SU-DHL-6 (cell line): ENCODE measurements at regions not wholly inside any gene's neighbourhood (a gene's known extent, or its start where the extent isn't known, plus 50 kb on each side); places are given as distances from the start of the nearest gene placed in this dataset.

Experiments
- H2AFZ ChIP-seq: fragments of 200-600 bp; sonication (generic); 2 replicates; pipeline ENCODE4 v1.6.1; 2014; ENCODE audit warnings: low read depth, mild to moderate bottlenecking, moderate library complexity, mixed read lengths, antibody characterized with exemption, low read length; ENCODE audit not compliant: severe bottlenecking
- H3F3A ChIP-seq: fragments of 200-600 bp; shearing (Covaris generic); 2 replicates; pipeline ENCODE4 v1.6.0; 2016; ENCODE audit warnings: antibody characterized with exemption, mild to moderate bottlenecking; ENCODE audit not compliant: insufficient read depth
- H3K27ac ChIP-seq: fragments of 200-600 bp; sonication (generic); 2 replicates; pipeline ENCODE4 v1.5.1; 2016; ENCODE audit warnings: low read depth, mild to moderate bottlenecking, low read length, moderate library complexity, mixed read lengths
- H3K27me3 ChIP-seq: fragments of 200-600 bp; sonication (generic), shearing (Covaris generic); 2 replicates; pipeline ENCODE4 v1.6.0; 2014; ENCODE audit warnings: mild to moderate bottlenecking, low read length
- H3K36me3 ChIP-seq: fragments of 200-600 bp; sonication (generic); 2 replicates; pipeline ENCODE4 v1.6.1; 2014; ENCODE audit warnings: mild to moderate bottlenecking, low read length, mixed read lengths
- H3K4me2 ChIP-seq: fragments of 300-600, 200-600 bp; shearing (Covaris generic), sonication (generic); 2 replicates; pipeline ENCODE4 v1.6.0; 2014; ENCODE audit warnings: low read length, low read depth, mild to moderate bottlenecking; ENCODE audit not compliant: poor library complexity, severe bottlenecking
- H3K4me3 ChIP-seq: fragments of 200-600 bp; sonication (generic); 2 replicates; pipeline ENCODE4 v1.5.1; 2014; ENCODE audit warnings: antibody characterized with exemption, low read length, mild to moderate bottlenecking, mixed read lengths; ENCODE audit not compliant: insufficient read depth, poor library complexity, severe bottlenecking
- H3K79me2 ChIP-seq: fragments of 200-600 bp; sonication (generic); 2 replicates; pipeline ENCODE4 v1.6.1; 2014; ENCODE audit warnings: mild to moderate bottlenecking, low read length, moderate library complexity; ENCODE audit not compliant: insufficient read depth
- H3K9ac ChIP-seq: fragments of 200-600 bp; sonication (generic); 2 replicates; pipeline ENCODE4 v1.7.0; 2014; ENCODE audit warnings: mild to moderate bottlenecking, low read length
- H3K9me2 ChIP-seq: fragments of 200-600 bp; sonication (generic); replicated peaks from 2 replicates; pipeline ENCODE4 v1.6.1; 2014; ENCODE audit warnings: low read length; ENCODE audit not compliant: insufficient read depth
- H3K9me3 ChIP-seq: fragments of 200-600 bp; sonication (generic); 2 replicates; pipeline ENCODE4 v1.6.1; 2014; ENCODE audit warnings: low read length, mixed read lengths; ENCODE audit not compliant: insufficient read depth
- H4K20me1 ChIP-seq: fragments of 200-600 bp; sonication (generic); 2 replicates; pipeline ENCODE4 v1.6.1; 2014; ENCODE audit warnings: low read depth, mild to moderate bottlenecking, antibody characterized with exemption, low read length, moderate library complexity, mixed read lengths
- EZH2phosphoT487 ChIP-seq: fragments of 200-600 bp; sonication (generic), shearing (Covaris generic); conservative IDR thresholded peaks from 2 replicates; pipeline ENCODE4 v1.6.1; 2018; ENCODE audit warnings: mild to moderate bottlenecking, antibody characterized with exemption, low read length, moderate library complexity, mixed read lengths
- TF ChIP-seq, protein P1 (sequence below): fragments of 200-600 bp; sonication (generic); IDR thresholded peaks from one replicate; pipeline ENCODE4 v1.5.1; 2017; ENCODE audit warnings: antibody characterized with exemption, mild to moderate bottlenecking, low read length, moderate library complexity; ENCODE audit not compliant: insufficient read depth, poor library complexity, severe bottlenecking

DNA sequence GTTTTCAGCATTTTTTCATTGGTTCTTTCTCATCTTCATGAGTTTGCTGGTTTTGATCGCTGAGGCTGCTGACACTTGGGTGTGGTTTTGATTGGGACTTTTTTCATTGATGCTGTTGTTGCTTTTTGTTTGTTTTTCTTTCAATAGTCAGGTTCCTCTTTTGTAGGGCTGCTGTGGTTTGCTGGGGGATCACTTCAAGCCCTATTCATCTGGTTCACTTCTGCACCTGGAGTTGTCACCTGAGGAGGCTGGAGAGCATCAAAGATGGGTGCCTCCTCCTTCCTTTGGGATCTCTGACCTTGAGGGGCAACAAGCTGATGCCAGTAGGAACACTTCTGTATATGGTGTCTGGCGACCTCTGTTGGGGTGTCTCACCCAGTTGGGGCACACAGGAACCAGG, 1279.9 kb upstream of the TMPRSS15 start:
- Histone ChIP-seq H2AFZ (no peak overlapping the region), H3K4me2 (no peak overlapping the region)
- TF ChIP-seq, protein P1, sequence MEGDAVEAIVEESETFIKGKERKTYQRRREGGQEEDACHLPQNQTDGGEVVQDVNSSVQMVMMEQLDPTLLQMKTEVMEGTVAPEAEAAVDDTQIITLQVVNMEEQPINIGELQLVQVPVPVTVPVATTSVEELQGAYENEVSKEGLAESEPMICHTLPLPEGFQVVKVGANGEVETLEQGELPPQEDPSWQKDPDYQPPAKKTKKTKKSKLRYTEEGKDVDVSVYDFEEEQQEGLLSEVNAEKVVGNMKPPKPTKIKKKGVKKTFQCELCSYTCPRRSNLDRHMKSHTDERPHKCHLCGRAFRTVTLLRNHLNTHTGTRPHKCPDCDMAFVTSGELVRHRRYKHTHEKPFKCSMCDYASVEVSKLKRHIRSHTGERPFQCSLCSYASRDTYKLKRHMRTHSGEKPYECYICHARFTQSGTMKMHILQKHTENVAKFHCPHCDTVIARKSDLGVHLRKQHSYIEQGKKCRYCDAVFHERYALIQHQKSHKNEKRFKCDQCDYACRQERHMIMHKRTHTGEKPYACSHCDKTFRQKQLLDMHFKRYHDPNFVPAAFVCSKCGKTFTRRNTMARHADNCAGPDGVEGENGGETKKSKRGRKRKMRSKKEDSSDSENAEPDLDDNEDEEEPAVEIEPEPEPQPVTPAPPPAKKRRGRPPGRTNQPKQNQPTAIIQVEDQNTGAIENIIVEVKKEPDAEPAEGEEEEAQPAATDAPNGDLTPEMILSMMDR: no peak
- TF ChIP-seq EZH2phosphoT487: no peak

DNA sequence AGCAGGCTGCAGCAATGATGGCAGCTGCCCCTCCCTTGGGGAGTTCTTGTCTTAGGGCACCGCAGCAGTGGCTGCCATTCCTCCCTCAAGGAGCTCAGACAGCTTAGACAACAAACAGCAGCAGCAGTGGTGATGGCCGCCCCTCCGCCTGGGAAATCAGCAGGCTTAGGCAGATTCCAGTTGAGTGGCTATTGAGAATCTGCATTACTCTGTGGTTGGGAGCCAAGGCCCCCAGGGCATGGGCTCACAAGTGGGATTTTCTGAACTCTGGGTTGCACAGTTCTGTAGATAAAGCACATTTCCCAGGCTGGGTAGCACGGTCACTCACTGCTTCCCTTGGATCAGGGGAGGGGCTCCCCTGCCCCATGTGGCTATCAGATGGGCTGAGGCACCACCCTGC, 1280.7 kb upstream of the TMPRSS15 start:
- Histone ChIP-seq H3K9ac (no peak overlapping the region), H3K9me3 (no peaks in the 10 kb centered on the region), H4K20me1 (no peaks in the 10 kb centered on the region), H3K4me3 (no peak overlapping the region), H3K27me3 (no peaks in the 10 kb centered on the region), H3K4me2 (no peak overlapping the region), H3K79me2 (no peaks in the 10 kb centered on the region), H3F3A (0 out of 2 replicates have a peak, but pooled peaks cover 2% of the 10 kb centered on the region), H3K36me3 (no peaks in the 10 kb centered on the region), H2AFZ (peak overlapping the region; percentile 35), H3K27ac (no peak overlapping the region), H3K9me2 (no peaks in the 10 kb centered on the region)
- TF ChIP-seq EZH2phosphoT487: no peak
- TF ChIP-seq, protein P1: no peak

More for the DNA sequence above, 1279.9 kb upstream of the TMPRSS15 start:
- H3K9me2 ChIP-seq: no peaks in the 10 kb centered on the region
- H3K9me3 ChIP-seq: no peaks in the 10 kb centered on the region
- no peak overlapping the region for H3K9ac ChIP-seq
- no peaks in the 10 kb centered on the region for H3K79me2 ChIP-seq
- no peaks in the 10 kb centered on the region for H3K36me3 ChIP-seq
- no peak overlapping the region for H3K27ac ChIP-seq
- no peaks in the 10 kb centered on the region for H3K27me3 ChIP-seq
- H4K20me1 ChIP-seq: no peaks in the 10 kb centered on the region
- 0 out of 2 replicates have a peak, but pooled peaks cover 2% of the 10 kb centered on the region for H3F3A ChIP-seq
- no peak overlapping the region for H3K4me3 ChIP-seq

DNA sequence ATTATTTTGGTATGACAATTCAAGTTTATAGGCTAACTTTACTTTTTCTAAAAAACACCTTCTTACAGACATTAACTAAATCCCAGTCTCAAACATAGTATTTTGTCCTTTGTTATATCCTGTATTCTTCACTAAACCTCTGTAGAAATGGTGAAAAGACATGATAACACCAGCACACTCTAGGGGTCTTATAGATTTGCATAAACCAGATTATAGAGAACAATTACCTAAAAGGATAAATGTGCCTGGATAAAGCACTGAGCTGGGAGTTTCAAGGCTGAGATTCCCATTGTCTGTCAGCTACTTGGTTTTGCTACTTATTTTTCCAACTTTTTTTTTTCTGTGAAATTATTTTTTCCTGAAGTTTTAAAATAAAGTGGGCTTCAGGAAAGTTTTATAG, 1288.6 kb upstream of the TMPRSS15 start:
- TF ChIP-seq EZH2phosphoT487: no peak
- TF ChIP-seq, protein P1: no peak
- no peaks in the 10 kb centered on the region for H3K9me3 ChIP-seq
- no peaks in the 10 kb centered on the region for H4K20me1 ChIP-seq
- no peak overlapping the region for H3K9ac ChIP-seq
- no peaks in the 10 kb centered on the region for H3K36me3 ChIP-seq
- H3F3A ChIP-seq: no peaks in the 10 kb centered on the region
- H2AFZ ChIP-seq: no peak overlapping the region
- no peaks in the 10 kb centered on the region for H3K9me2 ChIP-seq
- no peaks in the 10 kb centered on the region for H3K79me2 ChIP-seq
- H3K4me3 ChIP-seq: no peak overlapping the region
- no peak overlapping the region for H3K27ac ChIP-seq
- H3K4me2 ChIP-seq: no peak overlapping the region
- no peaks in the 10 kb centered on the region for H3K27me3 ChIP-seq

DNA sequence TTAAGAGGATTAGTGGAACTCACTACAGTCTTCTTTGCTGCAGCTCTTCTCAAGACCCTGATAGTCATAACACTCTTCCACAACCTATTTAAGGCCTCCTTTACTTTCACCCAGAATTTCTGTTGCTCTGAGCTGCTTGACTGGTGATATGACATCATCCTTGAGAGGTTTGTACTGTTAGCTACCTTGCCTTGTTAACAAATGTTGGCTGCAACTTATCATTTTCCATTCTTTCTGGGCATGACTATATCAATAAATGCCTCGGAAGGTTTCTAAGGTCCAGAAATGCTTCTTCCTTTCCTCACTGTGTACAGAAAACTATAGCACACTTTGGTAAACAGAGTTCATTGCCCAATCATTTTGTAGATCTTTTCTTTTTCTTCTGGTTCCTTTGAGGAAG, 1292.2 kb upstream of the TMPRSS15 start:
- Histone ChIP-seq H3K4me2 (no peak overlapping the region), H3K27ac (no peak overlapping the region), H2AFZ (peak overlapping the region; percentile 55), H3K9ac (no peak overlapping the region), H3K36me3 (no peaks in the 10 kb centered on the region), H3K9me3 (no peaks in the 10 kb centered on the region; the same call in 1 of the 2 replicates), H4K20me1 (no peaks in the 10 kb centered on the region), H3K79me2 (no peaks in the 10 kb centered on the region), H3K9me2 (no peaks in the 10 kb centered on the region), H3F3A (no peaks in the 10 kb centered on the region), H3K4me3 (no peak overlapping the region), H3K27me3 (no peaks in the 10 kb centered on the region)
- TF ChIP-seq, protein P1: no peak
- no peak for TF ChIP-seq EZH2phosphoT487
